ENCODE measurements at regions not wholly inside any gene's neighbourhood (a gene's known extent, or its start where the extent isn't known, plus 50 kb on each side); places are given as distances from the start of the nearest gene placed in this dataset.
"Not testable (repeated sequence)": the region's sequence is repeated elsewhere in the genome, so short reads cannot be mapped to it uniquely, and the experiment has no call there.

DNA sequence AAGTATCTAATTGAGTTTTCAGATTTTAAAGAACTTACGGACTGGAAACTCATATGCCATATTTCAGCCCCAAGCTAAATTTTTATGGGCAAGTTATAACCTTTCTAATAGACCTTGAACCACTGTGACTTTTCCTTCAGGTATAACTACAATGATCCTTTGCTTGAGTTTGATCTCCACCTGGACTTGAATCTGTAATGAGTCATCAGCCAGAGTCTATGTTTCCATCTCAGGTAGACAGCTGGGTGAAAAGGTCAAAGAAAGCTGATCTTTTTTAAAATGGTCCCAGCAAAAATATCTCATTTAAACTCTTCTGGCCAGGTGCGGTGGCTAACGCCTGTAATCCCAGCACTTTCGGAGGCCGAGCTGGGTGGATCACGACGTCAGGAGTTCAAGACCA is 88.4 kb upstream of the SGK1 start:
- no peaks in the 10 kb centered on the region for H3K27me3 ChIP-seq (ENCODE audit: control insufficient read depth, insufficient read depth, low read length)
- no peaks in the 10 kb centered on the region for H3K79me2 ChIP-seq
- no peak overlapping the region for H3K27ac ChIP-seq
- H3K36me3 ChIP-seq (ENCODE audit: control insufficient read depth, insufficient read depth, low read length) = no peaks in the 10 kb centered on the region
- no peak overlapping the region for H2AFZ ChIP-seq
- no peak overlapping the region for H3K4me3 ChIP-seq (ENCODE audit: low read depth, low read length)
- H3K9ac ChIP-seq = no peak overlapping the region
- H3K9me3 ChIP-seq (ENCODE audit: control insufficient read depth, low read length) = no peaks in the 10 kb centered on the region
- TF ChIP-seq, protein P1, sequence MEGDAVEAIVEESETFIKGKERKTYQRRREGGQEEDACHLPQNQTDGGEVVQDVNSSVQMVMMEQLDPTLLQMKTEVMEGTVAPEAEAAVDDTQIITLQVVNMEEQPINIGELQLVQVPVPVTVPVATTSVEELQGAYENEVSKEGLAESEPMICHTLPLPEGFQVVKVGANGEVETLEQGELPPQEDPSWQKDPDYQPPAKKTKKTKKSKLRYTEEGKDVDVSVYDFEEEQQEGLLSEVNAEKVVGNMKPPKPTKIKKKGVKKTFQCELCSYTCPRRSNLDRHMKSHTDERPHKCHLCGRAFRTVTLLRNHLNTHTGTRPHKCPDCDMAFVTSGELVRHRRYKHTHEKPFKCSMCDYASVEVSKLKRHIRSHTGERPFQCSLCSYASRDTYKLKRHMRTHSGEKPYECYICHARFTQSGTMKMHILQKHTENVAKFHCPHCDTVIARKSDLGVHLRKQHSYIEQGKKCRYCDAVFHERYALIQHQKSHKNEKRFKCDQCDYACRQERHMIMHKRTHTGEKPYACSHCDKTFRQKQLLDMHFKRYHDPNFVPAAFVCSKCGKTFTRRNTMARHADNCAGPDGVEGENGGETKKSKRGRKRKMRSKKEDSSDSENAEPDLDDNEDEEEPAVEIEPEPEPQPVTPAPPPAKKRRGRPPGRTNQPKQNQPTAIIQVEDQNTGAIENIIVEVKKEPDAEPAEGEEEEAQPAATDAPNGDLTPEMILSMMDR (IDR thresholded peaks at IDR 0.05) = no peak
- H3K4me1 ChIP-seq = peaks cover 21% of the 10 kb centered on the region
- H3K4me2 ChIP-seq (ENCODE audit: low read length) = no peak overlapping the region

DNA sequence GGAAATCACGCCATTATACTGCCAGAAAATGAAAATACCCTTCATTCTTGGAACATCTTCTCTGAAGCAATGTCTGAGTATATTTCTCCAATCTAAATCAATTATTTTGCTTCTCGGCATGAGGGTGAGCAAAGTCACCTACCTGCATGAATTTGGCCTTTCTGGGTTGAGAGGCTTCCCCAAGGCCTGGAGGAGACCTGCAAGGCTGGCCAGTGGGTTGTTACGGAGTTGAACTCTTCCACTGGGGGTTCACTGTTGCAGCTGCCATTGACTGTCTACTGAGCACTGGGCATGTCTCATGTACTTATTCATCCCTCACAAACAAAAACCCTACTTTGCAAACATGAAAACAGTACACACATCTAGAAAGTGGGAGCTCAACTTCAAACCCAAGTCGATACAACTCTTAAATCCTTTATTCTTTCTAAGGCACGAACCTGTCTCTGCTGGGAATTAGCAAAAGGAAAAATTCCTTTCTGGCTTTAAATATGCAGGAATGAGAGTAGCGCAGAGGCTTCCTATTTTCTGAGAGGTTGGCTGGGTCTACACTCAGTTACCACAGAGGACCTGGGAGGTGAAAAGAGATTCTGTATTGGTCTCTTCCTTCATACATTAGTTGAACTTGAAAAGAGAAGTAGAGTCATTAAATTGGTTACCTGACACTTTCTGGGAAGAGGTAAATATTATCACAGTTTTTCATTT is 87.6 kb upstream of the SGK1 start:
- TF ChIP-seq, protein P1 (IDR thresholded peaks at IDR 0.05) = no peak
- H3K4me3 ChIP-seq (ENCODE audit: low read depth, low read length) = no peak overlapping the region
- no peak overlapping the region for H2AFZ ChIP-seq
- no peaks in the 10 kb centered on the region for H3K36me3 ChIP-seq (ENCODE audit: control insufficient read depth, insufficient read depth, low read length)
- no peaks in the 10 kb centered on the region for H3K27me3 ChIP-seq (ENCODE audit: control insufficient read depth, insufficient read depth, low read length)
- no peak overlapping the region for H3K9ac ChIP-seq
- no peak overlapping the region for H3K4me2 ChIP-seq (ENCODE audit: low read length)
- peaks cover 21% of the 10 kb centered on the region for H3K4me1 ChIP-seq
- no peaks in the 10 kb centered on the region for H3K79me2 ChIP-seq
- H3K27ac ChIP-seq = no peak overlapping the region
- H3K9me3 ChIP-seq (ENCODE audit: control insufficient read depth, low read length) = no peaks in the 10 kb centered on the region

DNA sequence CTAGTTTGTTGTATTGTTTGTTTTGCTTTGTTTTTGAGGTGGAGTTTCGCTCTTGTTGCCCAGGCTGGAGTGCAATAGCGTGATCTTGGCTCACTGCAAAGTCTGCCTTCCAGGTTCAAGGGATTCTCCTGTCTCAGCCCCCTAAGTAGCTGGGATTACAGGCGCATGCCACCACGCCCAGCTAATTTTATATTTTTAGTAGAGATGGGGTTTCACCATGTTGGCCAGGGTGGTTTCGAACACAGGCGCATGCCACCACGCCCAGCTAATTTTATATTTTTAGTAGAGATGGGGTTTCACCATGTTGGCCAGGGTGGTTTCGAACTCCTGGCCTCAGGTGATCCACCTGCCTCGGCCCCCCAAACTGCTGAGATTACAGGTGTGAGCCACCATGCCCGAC is 85.4 kb upstream of the SGK1 start:
- peaks cover 12% of the 10 kb centered on the region for H3K4me1 ChIP-seq
- H3K36me3 ChIP-seq (ENCODE audit: control insufficient read depth, insufficient read depth, low read length); H3K4me3 ChIP-seq (ENCODE audit: low read depth, low read length); H3K4me2 ChIP-seq (ENCODE audit: low read length); H3K27ac ChIP-seq; H3K9me3 ChIP-seq (ENCODE audit: control insufficient read depth, low read length); H3K79me2 ChIP-seq; H3K27me3 ChIP-seq (ENCODE audit: control insufficient read depth, insufficient read depth, low read length); H2AFZ ChIP-seq; H3K9ac ChIP-seq: not testable (repeated sequence)

DNA sequence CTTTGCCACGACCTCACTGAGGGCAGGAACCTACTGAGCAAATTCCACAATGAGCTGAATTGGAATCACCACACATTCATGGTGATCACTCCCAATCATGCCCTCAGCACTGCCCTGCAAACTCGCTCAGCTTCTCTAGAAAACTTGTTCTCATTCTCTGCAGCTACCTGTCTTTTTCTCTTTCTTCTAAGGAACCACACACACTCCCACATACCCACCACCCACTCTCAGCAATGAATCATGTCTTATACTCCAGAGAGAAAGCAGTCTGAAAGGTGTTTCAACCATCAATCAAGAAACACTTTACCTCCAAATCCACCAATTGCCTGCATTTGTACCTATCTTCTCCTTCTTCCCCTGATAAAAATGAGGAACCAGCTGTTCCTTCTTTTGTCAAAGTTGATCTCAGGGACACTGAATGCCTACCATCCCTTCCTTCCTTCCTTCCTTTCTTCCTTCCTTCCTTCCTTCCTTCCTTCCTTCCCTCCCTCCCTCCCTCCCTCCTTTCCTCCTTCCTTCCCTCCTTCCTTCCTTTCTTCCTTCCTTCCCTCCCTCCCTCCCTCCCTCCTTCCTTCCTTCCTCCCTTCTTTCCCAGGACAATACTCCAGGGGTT is 84.6 kb upstream of the SGK1 start:
- Histone ChIP-seq H3K4me1 (peaks cover 12% of the 10 kb centered on the region), H3K9ac (no peak overlapping the region), H3K36me3 (ENCODE audit: control insufficient read depth, insufficient read depth, low read length) (no peaks in the 10 kb centered on the region), H3K27ac (no peak overlapping the region), H2AFZ (peak overlapping the region; percentile 61), H3K9me3 (ENCODE audit: control insufficient read depth, low read length) (no peaks in the 10 kb centered on the region), H3K79me2 (no peaks in the 10 kb centered on the region), H3K4me3 (ENCODE audit: low read depth, low read length) (no peak overlapping the region), H3K27me3 (ENCODE audit: control insufficient read depth, insufficient read depth, low read length) (no peaks in the 10 kb centered on the region), H3K4me2 (ENCODE audit: low read length) (no peak overlapping the region)
- TF ChIP-seq, protein P1 (IDR thresholded peaks at IDR 0.05) = no peak

DNA sequence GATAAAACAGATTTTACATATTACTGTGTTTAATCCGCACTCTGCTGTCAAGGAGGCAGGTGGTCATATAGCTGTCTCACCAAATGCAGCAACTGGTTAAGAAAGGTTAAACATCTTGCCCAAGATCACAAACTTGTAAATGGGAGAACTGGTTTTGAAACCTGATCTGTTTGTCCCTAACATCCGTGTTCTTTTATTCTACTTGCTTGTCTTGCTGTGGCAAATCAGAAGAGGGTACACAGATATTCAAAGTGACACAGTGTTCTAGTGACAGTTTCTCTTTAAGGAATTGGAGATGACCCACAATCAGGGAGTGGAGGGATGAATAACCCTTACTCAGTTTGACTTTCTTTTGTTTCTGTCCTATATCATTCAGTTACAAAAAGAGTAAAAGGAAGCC is 83.0 kb upstream of the SGK1 start:
- Histone ChIP-seq H3K4me2 (ENCODE audit: low read length) (peak overlapping the region; percentile 43), H3K27me3 (ENCODE audit: control insufficient read depth, insufficient read depth, low read length) (no peaks in the 10 kb centered on the region), H3K9ac (no peak overlapping the region), H2AFZ (peak overlapping the region; percentile 53), H3K9me3 (ENCODE audit: control insufficient read depth, low read length) (no peaks in the 10 kb centered on the region), H3K4me3 (ENCODE audit: low read depth, low read length) (peak overlapping the region; percentile 20), H3K4me1 (peaks cover 9% of the 10 kb centered on the region), H3K27ac (no peak overlapping the region), H3K36me3 (ENCODE audit: control insufficient read depth, insufficient read depth, low read length) (no peaks in the 10 kb centered on the region), H3K79me2 (no peaks in the 10 kb centered on the region)
- TF ChIP-seq, protein P1 (IDR thresholded peaks at IDR 0.05) = no peak
